Natural killer cell (primary cell): ENCODE measurements at regions not wholly inside any gene's neighbourhood (a gene's known extent, or its start where the extent isn't known, plus 50 kb on each side); places are given as distances from the start of the nearest gene placed in this dataset.

Experiments used
- ATAC-seq, 3 donors: fragments of 150-1000 bp in 2 of 3; fragments of 200-7000 bp in 1 of 3; cut with Tn5 transposase; 1 replicate in 1 of 3; 2 replicates in 2 of 3; pipeline ENCODE4 v1.10.0; 2021; ENCODE audit warnings: mild to moderate bottlenecking in 2 of 3, moderate library complexity in 2 of 3
- DNase-seq, 2 donors: peaks; one replicate each; pipeline versions ENCODE4 v3.0.0 to v3.0.0-alpha.2; 2013 to 2021; ENCODE audit warnings: mixed read lengths in 1 of 2
- H3K27ac ChIP-seq: one replicate; pipeline ENCODE4 v1.5.1; 2013; ENCODE audit warnings: mild to moderate bottlenecking, low read length
- H3K27me3 ChIP-seq: one replicate; pipeline ENCODE4 v1.6.1; 2013; ENCODE audit warnings: low read length; ENCODE audit not compliant: control insufficient read depth, insufficient read depth
- H3K36me3 ChIP-seq: one replicate; pipeline ENCODE4 v1.6.1; 2013; ENCODE audit warnings: low read length; ENCODE audit not compliant: control insufficient read depth, insufficient read depth
- H3K4me1 ChIP-seq: one replicate; pipeline ENCODE4 v1.6.1; 2013; ENCODE audit warnings: low read length; ENCODE audit not compliant: control insufficient read depth, insufficient read depth
- H3K4me3 ChIP-seq: one replicate; pipeline ENCODE4 v1.5.1; 2013; ENCODE audit warnings: low read length
- H3K9me3 ChIP-seq: one replicate; pipeline ENCODE4 v1.6.1; 2013; ENCODE audit warnings: low read length; ENCODE audit not compliant: control insufficient read depth, insufficient read depth
- H3K27ac Mint-ChIP-seq, 2 donors: one replicate each; pipeline ENCODE4 v1.8.0; 2022; ENCODE audit warnings: mild to moderate bottlenecking in 2 of 2, mixed read lengths in 2 of 2, moderate library complexity in 1 of 2
- H3K27me3 Mint-ChIP-seq, 2 donors: one replicate each; pipeline ENCODE4 v1.8.0; 2022; ENCODE audit warnings: low read depth in 2 of 2, mixed read lengths in 2 of 2
- H3K36me3 Mint-ChIP-seq: one replicate; pipeline ENCODE4 v1.8.0; 2022; ENCODE audit warnings: mixed read lengths
- H3K4me1 Mint-ChIP-seq, 2 donors: one replicate each; pipeline ENCODE4 v1.8.0; 2022; ENCODE audit warnings: mixed read lengths in 2 of 2
- H3K4me3 Mint-ChIP-seq: one replicate; pipeline ENCODE4 v1.8.0; 2022; ENCODE audit warnings: mild to moderate bottlenecking, moderate library complexity, mixed read lengths
- H3K9me3 Mint-ChIP-seq, 2 donors: one replicate each; pipeline ENCODE4 v1.8.0; 2022; ENCODE audit warnings: mixed read lengths in 2 of 2
- WGBS: methylation state at CpG from one replicate; pipeline ENCODE4 v1.1.7; 2013; ENCODE audit warnings: missing lambda C conversion rate; ENCODE audit not compliant: insufficient coverage; 5-methylcytosine and 5-hydroxymethylcytosine counted together
- intact Hi-C: fragments of 100-400 bp; cut with micrococcal nuclease; formaldehyde crosslinking; loops from one replicate; pipeline ENCODE4 v1.14.2; 2022
- TF ChIP-seq, protein P1 (sequence below): fragments of 200-600 bp; IDR thresholded peaks from one replicate; pipeline ENCODE4 v1.8.0; 2022; ENCODE audit warnings: antibody characterized with exemption

DNA sequence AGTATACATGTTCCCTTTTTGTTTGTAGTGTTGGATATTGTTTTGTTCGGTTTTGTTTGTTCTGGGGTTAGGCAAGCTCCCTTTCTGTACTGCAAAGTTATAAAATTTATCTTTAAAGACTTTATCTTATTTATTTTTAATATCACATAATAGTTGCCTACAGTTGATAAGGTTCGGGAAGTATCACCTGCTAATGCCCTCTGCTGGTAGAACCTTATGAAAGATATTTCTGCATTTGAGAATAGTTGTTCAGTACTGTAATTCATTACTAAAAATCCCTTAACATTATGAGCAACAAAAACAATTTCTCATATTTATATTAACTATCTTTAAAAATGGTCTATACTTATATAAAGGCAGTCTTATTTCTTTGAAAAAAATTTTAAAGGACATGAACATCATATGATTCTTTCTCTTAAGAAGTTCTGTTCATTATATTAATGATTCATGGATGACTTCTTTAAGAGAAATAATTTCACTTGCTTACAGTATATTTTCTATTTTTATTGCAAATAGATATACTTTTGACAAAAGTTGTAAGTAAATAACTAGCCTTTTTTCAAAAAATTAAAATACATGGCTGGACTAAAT lies 1126.8 kb downstream of the SI start:
- Histone ChIP-seq H3K4me3 (no peak overlapping the region), H3K36me3 (no peaks in the 10 kb centered on the region), H3K27me3 (no peaks in the 10 kb centered on the region), H3K27ac (no peak overlapping the region), H3K4me1 (no peaks in the 10 kb centered on the region), H3K9me3 (no peaks in the 10 kb centered on the region)
- intact Hi-C loops: no loop called here
- no peak overlapping the region for H3K4me3 Mint-ChIP-seq
- H3K36me3 Mint-ChIP-seq: no peaks in the 10 kb centered on the region
- TF ChIP-seq, protein P1, sequence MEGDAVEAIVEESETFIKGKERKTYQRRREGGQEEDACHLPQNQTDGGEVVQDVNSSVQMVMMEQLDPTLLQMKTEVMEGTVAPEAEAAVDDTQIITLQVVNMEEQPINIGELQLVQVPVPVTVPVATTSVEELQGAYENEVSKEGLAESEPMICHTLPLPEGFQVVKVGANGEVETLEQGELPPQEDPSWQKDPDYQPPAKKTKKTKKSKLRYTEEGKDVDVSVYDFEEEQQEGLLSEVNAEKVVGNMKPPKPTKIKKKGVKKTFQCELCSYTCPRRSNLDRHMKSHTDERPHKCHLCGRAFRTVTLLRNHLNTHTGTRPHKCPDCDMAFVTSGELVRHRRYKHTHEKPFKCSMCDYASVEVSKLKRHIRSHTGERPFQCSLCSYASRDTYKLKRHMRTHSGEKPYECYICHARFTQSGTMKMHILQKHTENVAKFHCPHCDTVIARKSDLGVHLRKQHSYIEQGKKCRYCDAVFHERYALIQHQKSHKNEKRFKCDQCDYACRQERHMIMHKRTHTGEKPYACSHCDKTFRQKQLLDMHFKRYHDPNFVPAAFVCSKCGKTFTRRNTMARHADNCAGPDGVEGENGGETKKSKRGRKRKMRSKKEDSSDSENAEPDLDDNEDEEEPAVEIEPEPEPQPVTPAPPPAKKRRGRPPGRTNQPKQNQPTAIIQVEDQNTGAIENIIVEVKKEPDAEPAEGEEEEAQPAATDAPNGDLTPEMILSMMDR: no peak
- ATAC-seq (no peak), DNase-seq (no peak)
- WGBS: no CpG with 5 or more reads among the region's 2 CpGs
- H3K4me1 Mint-ChIP-seq: no peaks in the 10 kb centered on the region
- no peak overlapping the region for H3K27ac Mint-ChIP-seq
- H3K9me3 Mint-ChIP-seq: peaks cover 8 to 12% of the 10 kb centered on the region in 2 donors
- no peaks in the 10 kb centered on the region for H3K27me3 Mint-ChIP-seq

GRCh38 chr3:163946785-163947184 lies 1131.5 kb downstream of the SI start:
- H3K9me3 ChIP-seq: no peaks in the 10 kb centered on the region
- peaks cover 7 to 23% of the 10 kb centered on the region in 2 donors for H3K9me3 Mint-ChIP-seq
- TF ChIP-seq, protein P1: no peak
- H3K27me3 ChIP-seq: no peaks in the 10 kb centered on the region
- no peaks in the 10 kb centered on the region for H3K4me1 ChIP-seq
- no peak overlapping the region for H3K4me3 ChIP-seq
- no peak overlapping the region for H3K27ac ChIP-seq
- intact Hi-C loops: no loop called here
- no peak overlapping the region for H3K27ac Mint-ChIP-seq
- WGBS: no CpG with 5 or more reads among the region's 4 CpGs
- H3K4me1 Mint-ChIP-seq: no peaks in the 10 kb centered on the region
- H3K4me3 Mint-ChIP-seq: no peak overlapping the region
- H3K36me3 ChIP-seq: no peaks in the 10 kb centered on the region
- ATAC-seq: no peak
- H3K36me3 Mint-ChIP-seq: no peaks in the 10 kb centered on the region
- no peak for DNase-seq
- H3K27me3 Mint-ChIP-seq: no peaks in the 10 kb centered on the region

DNA sequence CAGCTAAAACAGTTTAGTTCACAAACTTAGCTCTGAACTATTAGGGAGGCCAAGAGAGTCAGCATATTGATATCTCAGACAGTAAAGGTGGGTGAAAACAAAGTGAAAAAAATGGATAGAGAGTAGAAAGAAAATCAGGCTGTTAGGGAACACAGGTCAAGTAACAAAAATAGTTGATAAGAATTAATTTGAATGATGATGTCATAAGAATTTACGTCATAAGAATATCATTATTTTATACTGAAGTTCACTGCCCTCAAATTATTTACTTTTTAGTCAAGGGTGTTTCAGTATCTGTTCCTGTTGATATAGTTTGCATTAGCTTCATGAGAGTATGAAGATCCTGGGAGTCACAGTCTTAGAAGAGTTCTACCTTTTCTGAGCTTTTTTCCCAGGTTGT lies 1134.6 kb downstream of the SI start:
- no peaks in the 10 kb centered on the region for H3K9me3 ChIP-seq
- DNase-seq (no peak), ATAC-seq (no peak)
- H3K27me3 ChIP-seq: no peaks in the 10 kb centered on the region
- no peaks in the 10 kb centered on the region for H3K36me3 Mint-ChIP-seq
- H3K4me1 Mint-ChIP-seq: no peaks in the 10 kb centered on the region
- TF ChIP-seq, protein P1: no peak
- no peak overlapping the region for H3K27ac Mint-ChIP-seq
- H3K4me3 Mint-ChIP-seq: no peak overlapping the region
- no CpG with 5 or more reads among the region's 1 CpG for WGBS
- intact Hi-C loops: no loop called here
- no peak overlapping the region for H3K27ac ChIP-seq
- H3K4me1 ChIP-seq: no peaks in the 10 kb centered on the region
- H3K9me3 Mint-ChIP-seq: peaks cover 12 to 29% of the 10 kb centered on the region in 2 donors
- H3K36me3 ChIP-seq: no peaks in the 10 kb centered on the region
- H3K4me3 ChIP-seq: no peak overlapping the region
- H3K27me3 Mint-ChIP-seq: no peaks in the 10 kb centered on the region

- H3K4me1 Mint-ChIP-seq: no peaks in the 10 kb centered on the region
- H3K4me3 Mint-ChIP-seq: no peak overlapping the region
- no peak overlapping the region for H3K27ac Mint-ChIP-seq
- no peaks in the 10 kb centered on the region for H3K27me3 Mint-ChIP-seq
- TF ChIP-seq, protein P1: no peak
- intact Hi-C loops: no loop called here
- H3K27ac ChIP-seq: no peak overlapping the region
- H3K4me1 ChIP-seq: no peaks in the 10 kb centered on the region
- H3K36me3 ChIP-seq: no peaks in the 10 kb centered on the region
- 78% methylated on average over 3 of the region's 3 CpGs for WGBS
- no peaks in the 10 kb centered on the region for H3K27me3 ChIP-seq
- ATAC-seq (no peak), DNase-seq (no peak)
- H3K9me3 Mint-ChIP-seq: peaks cover 16 to 28% of the 10 kb centered on the region in 2 donors
- H3K9me3 ChIP-seq: no peaks in the 10 kb centered on the region
- no peaks in the 10 kb centered on the region for H3K36me3 Mint-ChIP-seq
- no peak overlapping the region for H3K4me3 ChIP-seq
These were observed 1138.4 kb downstream of the SI start for GRCh38 chr3:163939926-163940325.
